GM21825 (cell line): ENCODE measurements at regions not wholly inside any gene's neighbourhood (a gene's known extent, or its start where the extent isn't known, plus 50 kb on each side); places are given as distances from the start of the nearest gene placed in this dataset.

Experiments
- ATAC-seq: cut with Tn5 transposase; IDR thresholded peaks from one replicate; pipeline ENCODE4 v1.9.1; 2021; ENCODE audit warnings: mild to moderate bottlenecking, moderate library complexity; ENCODE audit not compliant: unreplicated experiment

DNA sequence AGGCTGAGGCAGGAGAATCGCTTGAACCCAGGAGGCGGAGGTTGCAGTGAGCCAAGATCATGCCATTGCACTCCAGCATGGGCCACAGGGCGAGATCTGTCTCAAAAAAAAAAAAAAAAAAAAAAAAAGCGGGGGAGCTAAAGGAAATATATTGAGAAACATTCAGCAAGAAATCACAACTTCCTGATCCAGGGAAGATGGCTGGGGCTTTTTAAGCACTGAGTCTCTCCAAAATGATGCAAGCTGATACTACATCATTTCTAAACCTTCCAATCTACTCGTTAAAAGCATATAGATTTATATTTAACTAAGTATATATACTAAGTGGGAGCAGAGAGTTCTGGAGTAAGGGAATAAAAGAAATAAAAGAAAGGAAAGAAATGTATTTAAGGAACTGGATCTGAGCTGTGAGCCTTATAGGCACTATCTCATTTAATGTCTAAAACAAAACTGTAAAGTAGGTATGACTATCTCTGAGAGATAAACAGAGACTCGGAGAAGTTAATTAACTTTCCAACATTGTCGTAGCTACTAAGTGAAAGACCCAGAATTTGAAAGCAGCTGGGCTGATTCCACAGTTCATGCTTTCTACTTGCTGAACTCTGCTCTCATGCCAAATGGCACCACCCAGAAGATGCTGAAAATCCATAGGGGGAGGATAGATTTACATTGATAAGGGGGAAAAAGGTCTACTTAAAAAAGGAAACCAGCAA, 215.0 kb upstream of the MARCKS start:
- no peak for ATAC-seq

DNA sequence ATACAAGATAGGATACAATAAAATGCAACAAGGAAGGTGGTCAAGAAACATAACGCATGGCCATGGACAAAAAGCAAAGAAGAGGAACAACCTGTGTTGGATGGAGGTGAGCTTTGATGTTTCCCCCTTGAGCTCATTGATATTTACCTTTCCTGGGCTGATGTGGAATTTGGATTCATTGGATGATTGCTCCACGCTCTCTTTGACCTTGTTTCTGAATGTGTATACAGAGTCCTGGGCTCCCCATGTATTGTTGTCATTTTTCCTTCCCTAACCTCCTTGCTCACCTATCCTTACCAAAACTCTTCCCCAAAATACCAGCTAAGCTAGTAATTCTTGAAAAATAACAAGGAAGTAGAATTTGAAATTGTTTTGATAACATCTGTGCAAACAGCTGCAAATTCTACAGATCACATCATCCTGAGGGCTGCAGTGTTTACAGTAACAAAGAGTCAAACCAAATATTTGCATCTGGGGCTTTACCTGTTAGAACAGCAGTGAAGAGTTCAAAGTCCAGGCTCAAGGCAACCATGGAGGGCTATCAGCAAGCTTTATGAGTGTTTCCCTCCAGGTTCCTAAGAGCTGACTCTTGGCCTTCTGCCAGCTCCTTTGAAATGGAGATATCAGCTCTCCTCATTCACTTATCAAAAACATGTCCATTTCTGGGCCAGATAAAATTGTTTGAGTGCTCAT, 214.3 kb upstream of the MARCKS start:
- peak; percentile 95 for ATAC-seq

DNA sequence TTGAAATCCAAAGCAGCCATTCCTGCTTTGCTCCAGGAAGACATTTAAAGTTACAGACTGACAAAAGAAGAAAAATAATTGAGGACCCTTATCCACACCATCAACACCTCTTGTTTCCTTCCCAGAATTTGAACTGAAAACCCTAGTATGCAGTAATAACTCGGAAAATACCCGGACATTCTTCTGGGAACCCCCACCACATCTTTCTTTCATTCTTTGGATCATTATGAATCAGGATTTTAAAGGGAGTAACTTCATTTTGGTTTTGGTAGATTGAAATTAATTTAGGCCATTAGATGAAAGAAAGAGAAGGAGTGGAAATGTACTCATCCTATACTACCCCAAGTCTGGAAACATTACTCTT, 213.8 kb upstream of the MARCKS start:
- no peak for ATAC-seq

DNA sequence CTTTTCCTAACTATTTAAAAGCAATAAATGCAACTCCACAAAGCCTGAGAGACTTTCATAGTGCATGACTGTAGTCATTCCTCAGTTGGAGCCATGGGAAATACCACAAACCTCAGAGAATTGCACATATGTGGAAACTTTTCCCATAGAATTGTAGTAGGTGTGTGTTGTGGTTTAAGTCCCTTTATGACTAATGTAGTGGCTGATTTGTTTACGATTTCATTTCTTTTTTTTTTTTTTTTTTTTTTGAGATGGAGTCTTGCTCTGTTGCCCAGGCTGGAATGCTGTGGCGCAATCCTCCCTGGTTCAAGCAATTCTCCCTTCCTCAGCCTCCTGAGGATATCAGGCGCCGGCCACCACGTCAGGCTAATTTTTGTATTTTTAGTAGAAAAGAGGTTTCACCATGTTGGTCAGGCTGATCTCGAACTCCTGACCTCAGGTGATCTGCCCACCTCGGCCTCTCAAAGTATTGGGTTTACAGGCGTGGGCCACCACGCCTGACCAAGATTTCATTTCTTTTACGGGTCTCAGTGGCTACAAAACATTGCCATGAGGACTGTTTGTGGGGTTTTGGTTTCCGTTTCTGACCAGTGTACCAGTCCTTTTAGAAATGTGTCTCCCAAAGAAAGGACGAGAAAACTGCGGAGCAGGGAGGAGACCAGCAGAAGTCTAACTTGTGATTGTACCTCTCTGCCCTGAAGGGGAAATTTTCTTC, 212.1 kb upstream of the MARCKS start:
- ATAC-seq: no peak

DNA sequence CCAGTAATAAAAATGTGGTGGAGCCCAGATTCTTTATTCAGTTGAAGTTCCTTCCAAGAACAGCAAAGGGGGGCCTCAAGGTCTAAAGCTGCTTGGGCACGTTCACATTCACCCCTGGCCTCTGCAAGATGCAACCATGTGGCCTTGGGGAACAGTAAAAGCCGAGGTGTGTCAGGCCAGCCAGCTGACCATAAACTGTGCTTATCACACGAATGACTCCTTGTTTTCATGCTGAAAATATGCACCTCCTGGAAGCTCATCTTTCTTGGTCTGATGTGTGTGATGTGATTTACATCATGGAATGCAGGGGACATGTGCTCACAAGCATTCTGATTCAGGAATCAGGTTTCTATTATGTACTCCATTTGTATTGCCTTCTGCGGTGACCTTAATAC, 211.6 kb upstream of the MARCKS start:
- ATAC-seq: no peak

DNA sequence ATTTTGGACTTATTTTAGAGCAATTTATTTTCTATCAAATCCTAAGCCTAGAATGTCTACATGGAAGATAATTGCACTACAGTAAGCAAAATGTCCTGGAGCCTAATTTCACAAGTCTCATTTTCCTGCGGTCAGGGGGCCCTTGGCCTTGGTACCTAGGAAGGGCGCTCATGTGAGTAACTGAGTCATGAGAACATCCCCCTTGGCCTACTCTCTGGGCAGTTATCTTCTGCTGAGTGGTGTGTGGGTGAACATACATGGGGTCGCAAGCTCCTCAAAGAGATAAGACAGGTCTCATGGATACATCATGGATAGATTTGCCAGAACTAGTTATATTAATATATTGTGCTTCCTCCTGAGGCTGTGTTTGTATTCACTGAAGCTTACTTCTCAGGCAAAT, 211.2 kb upstream of the MARCKS start:
- ATAC-seq: no peak

DNA sequence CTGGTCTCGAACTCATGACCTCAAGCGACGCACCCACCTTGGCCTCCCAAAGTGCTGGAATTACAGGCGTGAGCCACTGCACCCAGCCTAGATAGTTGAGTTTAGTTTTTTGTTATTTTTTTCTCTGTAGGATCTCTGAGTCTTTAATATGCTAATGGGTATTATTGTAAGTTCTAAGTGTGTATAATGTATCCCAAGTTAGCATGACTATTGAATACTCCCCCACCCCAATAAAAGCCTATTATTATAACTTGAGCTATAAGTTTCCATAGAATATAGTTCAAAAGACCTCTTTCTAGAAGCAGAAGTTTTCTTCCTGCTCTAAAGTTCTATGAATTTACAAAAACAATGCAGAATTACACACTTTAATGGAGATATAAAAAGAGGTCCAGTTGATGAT, 210.4 kb upstream of the MARCKS start:
- no peak for ATAC-seq

DNA sequence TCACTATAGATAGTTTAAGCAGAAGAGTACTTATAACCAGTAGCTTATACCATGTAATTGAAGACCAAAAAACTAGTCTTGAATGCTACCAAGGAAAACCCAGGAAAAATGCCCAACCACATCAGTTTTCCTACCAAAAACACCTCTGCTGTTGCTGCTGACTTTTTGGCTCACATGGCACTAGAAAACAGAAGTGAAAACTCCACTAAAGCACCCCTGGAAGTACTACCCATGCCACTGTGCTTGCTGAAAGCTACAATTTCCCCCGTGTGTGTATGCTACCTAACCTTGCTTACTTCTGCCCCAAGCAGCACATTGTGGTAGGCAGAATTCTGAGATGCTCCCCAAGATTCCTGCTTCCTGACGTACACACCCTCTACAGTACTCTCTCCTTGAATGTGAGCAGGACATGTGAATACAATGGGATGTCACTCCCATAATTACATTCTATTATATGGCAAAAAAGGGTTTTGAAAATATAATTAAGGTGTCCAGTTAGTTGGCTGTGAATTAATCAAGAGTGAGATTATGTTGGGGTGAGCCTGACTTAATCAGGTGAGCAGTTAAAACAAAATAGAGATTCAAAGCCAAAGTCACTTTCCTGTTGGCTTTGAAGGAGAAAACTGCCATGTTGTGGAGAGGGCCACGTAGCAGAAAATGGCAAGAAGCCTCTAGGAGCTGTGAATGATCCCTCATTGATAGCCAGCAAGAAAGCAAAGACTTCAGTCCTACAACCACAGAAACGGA, 209.8 kb upstream of the MARCKS start:
- ATAC-seq: peak; percentile 35

DNA sequence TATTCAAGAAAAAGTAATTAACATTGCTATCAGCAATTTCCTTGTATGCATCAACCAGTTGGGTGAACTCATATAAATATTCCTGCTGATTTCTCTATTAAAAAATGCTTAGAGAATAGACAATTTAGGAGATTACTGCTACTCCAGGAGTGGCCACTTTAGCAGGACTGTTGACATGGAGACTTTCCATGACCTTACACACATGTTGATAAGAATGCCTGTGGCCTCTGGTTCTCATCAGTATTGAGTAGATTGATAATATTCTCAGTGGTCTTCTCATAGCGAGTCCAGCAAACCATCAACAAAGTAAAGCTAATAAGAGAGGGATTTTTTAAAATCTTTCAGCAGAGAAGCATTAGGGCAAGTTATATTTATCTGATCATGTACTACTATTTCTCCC, 208.4 kb upstream of the MARCKS start:
- no peak for ATAC-seq

DNA sequence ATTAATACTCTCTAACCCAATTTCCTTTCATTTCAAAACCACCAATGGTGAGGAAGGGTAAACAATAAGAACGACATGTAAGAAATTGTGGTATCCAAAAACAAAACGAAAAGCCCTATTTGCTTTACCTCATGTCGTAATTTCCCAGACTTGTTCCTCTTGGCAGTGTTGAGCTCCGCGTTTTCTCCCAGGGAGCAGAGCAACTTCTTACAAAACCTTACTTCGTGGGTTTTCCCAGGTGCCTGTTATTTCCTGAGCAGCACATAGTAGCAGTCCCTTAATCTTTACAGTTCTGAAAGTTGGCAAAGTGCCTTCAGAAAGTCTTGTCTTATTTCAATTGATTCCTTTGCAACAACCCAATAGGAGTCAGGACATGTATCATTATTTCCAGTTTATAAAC, 207.9 kb upstream of the MARCKS start:
- ATAC-seq: no peak

DNA sequence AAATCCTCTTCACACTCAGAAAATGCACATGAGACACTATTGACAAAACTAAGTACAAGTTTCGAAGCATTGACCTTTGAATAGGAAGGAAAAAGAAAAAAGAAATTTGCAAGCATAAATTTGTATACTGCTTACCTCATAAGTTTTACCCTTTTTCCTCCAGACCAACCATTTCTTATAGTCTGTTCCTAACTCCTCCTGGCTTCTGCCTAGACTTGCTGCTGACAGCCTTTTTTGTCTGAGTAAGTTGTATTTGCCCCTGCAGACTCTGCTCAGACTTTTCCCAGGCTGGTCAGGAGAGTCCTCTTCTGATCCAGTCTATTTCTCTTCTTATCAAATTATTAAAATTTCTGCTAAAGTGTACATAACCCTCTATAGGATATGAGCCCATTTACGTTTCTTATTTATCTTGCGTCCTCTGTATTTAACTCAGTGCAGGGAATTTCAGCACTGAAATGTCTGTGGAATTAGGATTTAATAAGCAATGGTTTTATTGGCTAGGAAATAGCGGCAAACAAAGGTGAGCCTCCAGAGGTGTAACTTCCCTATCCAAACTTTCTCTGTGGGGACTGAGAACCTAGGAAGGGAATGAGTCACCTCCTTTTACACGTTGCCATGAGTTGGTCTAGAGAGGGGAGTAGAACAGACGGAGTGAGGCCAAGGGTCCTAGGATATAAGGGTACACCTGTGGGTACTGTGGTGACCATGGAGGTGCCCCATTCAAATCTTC, 207.1 kb upstream of the MARCKS start:
- ATAC-seq: no peak

DNA sequence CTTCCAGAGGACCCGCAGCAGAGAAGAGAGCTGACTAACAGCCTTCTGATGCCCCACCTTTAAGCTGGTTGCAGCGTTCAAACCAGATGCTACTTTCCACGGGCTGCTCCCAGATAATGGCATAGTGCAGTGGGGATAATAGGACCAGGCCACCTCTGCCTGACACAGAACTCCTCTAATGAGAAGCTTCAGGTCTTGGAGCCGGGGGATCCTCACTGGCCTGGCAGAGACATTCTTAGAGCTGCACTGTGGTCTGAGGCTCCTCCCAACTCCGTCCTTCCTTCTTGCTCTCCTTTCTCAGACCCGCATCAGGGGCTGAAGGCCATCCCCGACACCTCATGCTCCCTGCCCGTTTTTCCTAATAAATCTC, 206.6 kb upstream of the MARCKS start:
- ATAC-seq: no peak

DNA sequence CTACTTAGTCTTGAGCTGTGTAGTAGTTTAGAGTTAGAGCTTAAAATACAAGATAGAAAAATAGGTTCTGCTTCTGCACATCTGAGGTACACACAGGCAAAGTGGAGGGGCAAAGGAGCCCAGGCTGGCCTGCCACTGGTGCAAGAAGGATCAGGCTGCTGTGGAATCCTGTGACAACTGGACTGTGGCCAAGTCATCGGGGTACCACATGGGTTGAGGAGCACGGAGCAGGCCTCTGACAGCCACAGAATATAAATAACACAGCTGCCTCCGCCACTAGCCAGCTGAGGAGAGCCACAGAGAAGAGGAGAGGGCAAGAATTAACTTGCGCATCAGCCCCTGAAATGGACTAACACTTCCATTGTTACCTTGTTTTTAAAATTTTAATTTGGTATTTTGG, 206.0 kb upstream of the MARCKS start:
- ATAC-seq: no peak

DNA sequence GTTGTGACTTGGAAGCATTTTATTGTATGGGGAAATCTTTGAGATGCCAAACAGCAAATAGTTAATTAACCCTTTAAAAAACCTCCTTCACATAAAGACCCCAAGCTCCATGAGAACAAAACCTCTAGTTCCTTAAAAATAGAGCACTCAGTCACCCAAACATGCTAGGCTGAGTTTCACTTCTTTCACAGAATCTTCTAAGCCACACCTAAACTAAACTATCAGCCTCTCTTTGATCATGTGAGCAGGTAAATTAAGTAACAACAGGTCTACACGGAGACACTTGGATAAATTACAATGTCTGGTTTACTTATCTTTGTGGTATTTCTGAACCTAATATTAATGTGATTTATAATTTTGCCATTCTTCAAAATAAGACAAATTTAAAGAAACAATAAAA, 205.2 kb upstream of the MARCKS start:
- ATAC-seq: no peak

DNA sequence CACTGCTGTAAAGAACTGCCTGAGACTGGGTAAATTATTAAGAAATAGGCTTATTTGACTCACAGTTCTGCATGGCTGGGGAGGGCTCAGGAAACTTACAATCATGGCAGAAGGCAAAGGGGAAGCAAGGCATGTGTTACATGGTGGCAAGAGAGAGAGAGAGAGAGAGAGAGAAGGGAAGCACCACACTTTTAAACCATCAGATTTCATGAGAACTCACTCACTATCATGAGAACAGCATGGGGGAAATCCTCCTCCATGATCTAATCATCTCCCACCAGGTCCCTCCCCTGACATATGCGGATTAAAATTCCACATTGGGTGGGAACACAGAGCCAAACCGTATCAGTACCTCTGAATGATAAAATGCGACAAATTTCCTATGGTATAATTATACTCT, 203.9 kb upstream of the MARCKS start:
- no peak for ATAC-seq

DNA sequence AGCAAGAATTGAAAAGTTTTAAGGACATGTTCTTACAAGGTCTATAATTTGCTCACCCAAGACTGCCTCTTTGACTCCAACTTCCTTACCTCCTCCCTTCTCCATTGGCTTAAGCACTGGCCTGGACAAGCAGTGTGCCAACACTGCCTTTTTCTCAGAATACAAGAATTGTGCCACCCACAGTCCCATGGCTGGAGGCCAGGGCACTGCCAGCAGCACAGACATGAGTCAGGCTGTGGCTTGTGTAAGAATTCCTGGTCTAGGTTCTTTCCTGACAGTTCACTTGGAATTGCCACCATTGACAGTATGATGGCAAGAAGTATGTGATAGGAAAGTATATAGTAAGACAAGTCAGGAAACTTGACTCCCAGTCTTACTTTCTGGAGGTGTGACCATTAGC, 202.7 kb upstream of the MARCKS start:
- ATAC-seq: no peak

DNA sequence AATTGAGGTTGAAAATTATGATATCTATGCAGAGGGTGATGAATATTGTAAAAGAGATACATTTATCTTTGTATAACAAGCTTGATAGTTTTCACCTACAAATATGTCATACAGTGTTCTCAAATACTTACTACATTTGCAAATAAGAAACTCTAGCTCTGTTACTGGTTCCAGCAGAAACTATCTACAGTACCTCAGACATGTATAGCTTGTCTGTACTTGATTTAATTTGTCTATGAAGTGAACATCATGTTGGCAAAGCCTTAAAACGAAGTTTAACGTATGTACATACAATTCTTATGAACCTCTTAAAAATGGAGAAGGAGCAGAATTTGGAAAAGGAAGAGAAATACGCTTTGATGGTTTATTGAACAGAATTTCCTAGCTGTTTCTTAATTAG, 201.4 kb upstream of the MARCKS start:
- no peak for ATAC-seq

DNA sequence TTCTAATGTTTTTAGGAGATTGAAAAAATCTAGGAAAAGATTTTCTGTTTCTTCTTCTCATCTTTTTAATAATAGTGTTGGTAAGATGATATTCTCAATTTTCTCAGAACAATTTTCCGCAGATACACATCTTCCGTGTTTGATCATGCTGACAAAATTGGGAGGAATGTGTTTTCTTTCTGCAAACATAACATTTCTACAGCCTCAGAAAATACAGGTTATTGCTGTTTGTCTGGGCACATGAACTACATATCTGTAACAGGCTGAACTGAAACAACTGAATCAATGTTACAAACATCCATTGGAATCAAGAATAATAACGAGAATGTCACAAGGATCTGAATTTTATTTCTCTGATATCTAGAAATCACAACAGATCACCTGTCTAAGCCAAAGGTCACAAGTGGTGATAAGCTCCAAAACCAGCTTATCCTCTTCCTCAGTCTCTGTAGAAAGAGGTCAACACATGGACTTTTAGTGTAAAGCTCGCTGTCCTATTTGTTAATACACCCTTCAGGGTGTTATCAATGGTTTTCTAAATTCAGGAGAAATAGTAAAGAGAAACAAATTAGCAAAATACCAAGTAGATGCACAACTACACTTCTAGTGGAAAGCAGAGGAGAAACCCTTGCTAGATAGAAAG, 197.3 kb upstream of the MARCKS start:
- no peak for ATAC-seq

DNA sequence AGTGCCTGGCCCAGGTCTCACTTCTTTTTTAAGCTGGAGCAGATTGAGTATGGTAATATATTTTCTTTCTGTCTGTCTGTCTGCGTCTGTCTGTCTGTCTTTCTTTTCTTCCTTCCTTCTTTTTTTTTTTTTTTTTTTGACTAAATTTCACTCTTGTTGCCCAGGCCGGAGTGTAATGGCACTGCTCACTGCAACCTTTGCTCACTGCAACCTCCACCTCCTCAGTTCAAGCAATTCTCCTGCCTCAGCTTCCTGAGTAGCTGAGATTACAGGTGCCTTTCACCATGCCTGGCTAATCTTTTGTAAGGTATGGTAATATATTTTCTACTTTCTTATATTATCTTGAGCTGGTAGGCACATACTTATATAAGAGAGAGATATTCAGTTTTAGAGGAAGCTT, 196.3 kb upstream of the MARCKS start:
- no peak for ATAC-seq

DNA sequence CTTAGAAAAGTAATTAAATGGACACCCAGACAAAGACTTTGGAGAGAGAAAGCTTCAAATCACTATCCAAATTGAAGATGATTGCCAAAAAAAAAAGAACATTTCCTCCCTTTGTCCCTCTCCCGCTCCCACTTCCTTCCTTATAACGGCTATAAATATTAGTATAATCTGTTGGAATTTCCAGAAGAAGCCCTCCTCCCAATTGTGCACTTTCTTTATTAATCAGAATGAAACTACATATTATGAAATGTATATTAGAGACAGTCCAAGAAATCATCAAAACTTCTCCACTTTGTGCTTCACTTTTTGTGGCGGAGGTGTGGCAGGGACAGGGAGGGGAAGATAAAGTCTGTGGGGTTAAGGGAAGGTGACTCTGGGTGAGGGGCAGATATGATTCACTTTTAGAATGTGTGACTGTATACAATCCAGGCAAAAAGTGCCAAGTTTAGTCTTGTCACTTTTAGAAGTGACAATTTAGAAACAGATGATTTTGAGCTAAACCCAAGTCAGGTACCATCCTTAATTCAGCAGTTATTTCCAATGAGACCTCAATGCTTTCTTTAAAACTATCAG, 195.0 kb upstream of the MARCKS start:
- no peak for ATAC-seq
